ENCODE measurements at regions not wholly inside any gene's neighbourhood (a gene's known extent, or its start where the extent isn't known, plus 50 kb on each side); places are given as distances from the start of the nearest gene placed in this dataset.

DNA sequence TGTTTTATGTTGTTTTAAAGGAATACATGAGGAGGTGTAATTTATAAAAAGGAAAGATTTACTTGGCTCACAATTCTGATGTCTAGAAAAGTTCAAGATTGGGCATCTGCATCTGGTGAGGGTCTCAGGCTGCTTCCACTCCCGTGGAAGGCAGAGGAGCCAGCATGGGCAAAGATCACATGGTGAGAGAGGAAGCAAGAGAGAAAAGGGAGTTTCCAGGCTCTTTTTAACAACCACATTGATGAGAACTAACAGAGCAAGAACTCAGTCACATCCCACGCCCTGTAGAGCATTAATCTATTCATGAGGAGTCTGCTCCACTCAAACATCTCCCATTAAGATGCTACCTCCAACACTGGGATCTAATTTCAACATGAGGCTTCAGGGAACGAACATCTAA is 1666.3 kb downstream of the HACE1 start:
- no peak for TF ChIP-seq CTCF (IDR thresholded peaks at IDR 0.05; ENCODE audit: extremely low read depth in 1 of 2, insufficient read depth in 1 of 2, low read depth in 1 of 2, low read length in 2 of 2)
- TF ChIP-seq EZH2 (IDR thresholded peaks at IDR 0.05; ENCODE audit: borderline replicate concordance, low read depth, low read length, severe bottlenecking) = no peak
- no peak for TF ChIP-seq POLR2A (IDR thresholded peaks at IDR 0.05; ENCODE audit: low read depth, low read length)
- TF ChIP-seq JUN (IDR thresholded peaks at IDR 0.05; ENCODE audit: borderline replicate concordance, insufficient read depth, insufficient read length, low read depth) = no peak
- TF ChIP-seq, protein P1, sequence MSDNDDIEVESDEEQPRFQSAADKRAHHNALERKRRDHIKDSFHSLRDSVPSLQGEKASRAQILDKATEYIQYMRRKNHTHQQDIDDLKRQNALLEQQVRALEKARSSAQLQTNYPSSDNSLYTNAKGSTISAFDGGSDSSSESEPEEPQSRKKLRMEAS (IDR thresholded peaks at IDR 0.05; ENCODE audit: insufficient read depth, insufficient read length) = no peak
- no peak for TF ChIP-seq POLR2AphosphoS5 (IDR thresholded peaks at IDR 0.05; ENCODE audit: insufficient read depth, low read depth, low read length)
- no peak for TF ChIP-seq GATA2 (IDR thresholded peaks at IDR 0.05; ENCODE audit: insufficient read depth, insufficient read length, low read depth, low read length)

All from endothelial cell of umbilical vein (primary cell).